ENCODE measurements at regions not wholly inside any gene's neighbourhood (a gene's known extent, or its start where the extent isn't known, plus 50 kb on each side); places are given as distances from the start of the nearest gene placed in this dataset.

- TF ChIP-seq CTCF (IDR thresholded peaks at IDR 0.05; ENCODE audit: poor library complexity, severe bottlenecking) = no peak
- no peak for TF ChIP-seq EP300 (conservative IDR thresholded peaks at IDR 0.05; ENCODE audit: poor library complexity, severe bottlenecking)
- TF ChIP-seq RAD21 (conservative IDR thresholded peaks at IDR 0.05) = no peak
- TF ChIP-seq POLR2AphosphoS5 (IDR thresholded peaks at IDR 0.05) = no peak
- TF ChIP-seq TAF1 (IDR thresholded peaks at IDR 0.05; ENCODE audit: low read depth) = no peak
- no peak for TF ChIP-seq SMC3 (conservative IDR thresholded peaks at IDR 0.05; ENCODE audit: poor library complexity)
- TF ChIP-seq MXI1 (conservative IDR thresholded peaks at IDR 0.05; ENCODE audit: poor library complexity, severe bottlenecking) = no peak
- no peak for TF ChIP-seq EZH2 (IDR thresholded peaks at IDR 0.05; ENCODE audit: borderline replicate concordance, insufficient read depth, low read length, poor library complexity, severe bottlenecking)
- no peak for TF ChIP-seq REST (IDR thresholded peaks at IDR 0.05; ENCODE audit: borderline replicate concordance)
- H2AFZ ChIP-seq (ENCODE audit: low read depth, low read length) = no peak overlapping the region
- H3K9me3 ChIP-seq (ENCODE audit: low read length) = no peaks in the 10 kb centered on the region
- no peaks in the 10 kb centered on the region for H3K79me2 ChIP-seq (replicated peaks; ENCODE audit: insufficient read depth, low read length)
- H3F3A ChIP-seq (ENCODE audit: insufficient read depth, low read length, poor library complexity, severe bottlenecking) = no peaks in the 10 kb centered on the region
- no peaks in the 10 kb centered on the region for H3K9me2 ChIP-seq (ENCODE audit: insufficient read depth, low read length)
- no peak overlapping the region for H3K4me2 ChIP-seq (ENCODE audit: low read length)
- no peak overlapping the region for H3K27ac ChIP-seq (ENCODE audit: low read length)
- H4K20me1 ChIP-seq (ENCODE audit: insufficient read depth) = no peaks in the 10 kb centered on the region
- no peaks in the 10 kb centered on the region for H3K27me3 ChIP-seq (ENCODE audit: insufficient read depth, low read depth, low read length)
- H3K36me3 ChIP-seq (ENCODE audit: insufficient read depth, low read length) = no peaks in the 10 kb centered on the region
- H3K9ac ChIP-seq (ENCODE audit: low read length) = no peak overlapping the region
- no peak overlapping the region for H3K4me3 ChIP-seq (ENCODE audit: low read length)
Observed at GRCh38 chr6:23222724-23223123, 653.4 kb downstream of the HDGFL1 start.

- Histone ChIP-seq H3K4me3 (ENCODE audit: low read length) (no peak overlapping the region), H3F3A (ENCODE audit: insufficient read depth, low read length, poor library complexity, severe bottlenecking) (no peaks in the 10 kb centered on the region), H3K9me3 (ENCODE audit: low read length) (no peaks in the 10 kb centered on the region), H3K4me2 (ENCODE audit: low read length) (no peak overlapping the region), H3K79me2 (replicated peaks; ENCODE audit: insufficient read depth, low read length) (no peaks in the 10 kb centered on the region), H3K27ac (ENCODE audit: low read length) (no peak overlapping the region), H3K9ac (ENCODE audit: low read length) (no peak overlapping the region), H3K36me3 (ENCODE audit: insufficient read depth, low read length) (no peaks in the 10 kb centered on the region), H3K27me3 (ENCODE audit: insufficient read depth, low read depth, low read length) (no peaks in the 10 kb centered on the region), H2AFZ (ENCODE audit: low read depth, low read length) (no peak overlapping the region), H3K9me2 (ENCODE audit: insufficient read depth, low read length) (no peaks in the 10 kb centered on the region), H4K20me1 (ENCODE audit: insufficient read depth) (no peaks in the 10 kb centered on the region)
- no peak for TF ChIP-seq EZH2 (IDR thresholded peaks at IDR 0.05; ENCODE audit: borderline replicate concordance, insufficient read depth, low read length, poor library complexity, severe bottlenecking)
- TF ChIP-seq REST (IDR thresholded peaks at IDR 0.05; ENCODE audit: borderline replicate concordance) = no peak
- no peak for TF ChIP-seq EP300 (conservative IDR thresholded peaks at IDR 0.05; ENCODE audit: poor library complexity, severe bottlenecking)
- no peak for TF ChIP-seq MXI1 (conservative IDR thresholded peaks at IDR 0.05; ENCODE audit: poor library complexity, severe bottlenecking)
- TF ChIP-seq POLR2AphosphoS5 (IDR thresholded peaks at IDR 0.05) = no peak
- no peak for TF ChIP-seq SMC3 (conservative IDR thresholded peaks at IDR 0.05; ENCODE audit: poor library complexity)
- no peak for TF ChIP-seq TAF1 (IDR thresholded peaks at IDR 0.05; ENCODE audit: low read depth)
- no peak for TF ChIP-seq RAD21 (conservative IDR thresholded peaks at IDR 0.05)
- TF ChIP-seq CTCF (IDR thresholded peaks at IDR 0.05; ENCODE audit: poor library complexity, severe bottlenecking) = no peak
Observed at GRCh38 chr6:23224540-23224939, 655.2 kb downstream of the HDGFL1 start.

Data from neural cell (in vitro differentiated cells).